Upper lobe of left lung (tissue), 4 donors: ENCODE measurements at regions not wholly inside any gene's neighbourhood (a gene's known extent, or its start where the extent isn't known, plus 50 kb on each side); places are given as distances from the start of the nearest gene placed in this dataset.

Experiments used
- CTCF ChIP-seq, 6 experiments: fragments of 450-650 bp in 4 of 6; fragments of 200-600 bp in 2 of 6; sonication (generic) in 2 of 6; IDR thresholded peaks; one replicate each; pipeline ENCODE4 v1.5.1; 2016 to 2019; ENCODE audit warnings: antibody characterized with exemption in 6 of 6
- EP300 ChIP-seq, 4 donors: sonication (generic); formaldehyde crosslinking; IDR thresholded peaks; one replicate each; pipeline ENCODE4 v1.5.1; 2017; ENCODE audit warnings: antibody characterized with exemption in 4 of 4, control low read depth in 2 of 4
- POLR2AphosphoS5 ChIP-seq, 2 donors: sonication (generic); formaldehyde crosslinking; IDR thresholded peaks; one replicate each; pipeline ENCODE4 v1.5.1; 2017; ENCODE audit warnings: antibody characterized with exemption in 2 of 2

- TF ChIP-seq CTCF (IDR thresholded peaks at IDR 0.05) = no peak
- TF ChIP-seq POLR2AphosphoS5 (IDR thresholded peaks at IDR 0.05) = no peak
- TF ChIP-seq EP300 (IDR thresholded peaks at IDR 0.05) = no peak
These were observed 480.4 kb upstream of the CAMK1G start for GRCh38 chr1:209103092-209103491.
